ENCODE measurements at regions not wholly inside any gene's neighbourhood (a gene's known extent, or its start where the extent isn't known, plus 50 kb on each side); places are given as distances from the start of the nearest gene placed in this dataset.

DNA sequence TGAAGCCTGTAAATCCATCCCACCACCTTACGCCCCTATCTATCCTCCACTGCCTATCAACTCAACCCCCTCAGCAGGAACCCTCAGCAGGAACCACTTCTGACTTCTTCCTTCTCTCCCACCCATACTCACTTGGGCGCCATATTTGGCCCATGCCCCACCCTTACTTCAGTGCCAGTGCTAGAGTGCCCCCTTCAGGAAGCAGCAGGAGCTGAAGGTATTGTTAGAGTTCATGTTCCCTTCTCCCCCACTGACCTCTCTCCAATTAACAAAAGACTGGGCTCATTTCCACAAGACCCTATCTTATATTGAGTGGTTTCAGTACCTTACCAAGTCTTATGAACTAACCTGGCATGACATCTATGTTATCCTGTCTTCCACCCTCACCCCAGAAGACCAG lies 363.1 kb upstream of the SLIT2 start:
- no peak for DNase-seq (ENCODE audit: low read depth)

DNA sequence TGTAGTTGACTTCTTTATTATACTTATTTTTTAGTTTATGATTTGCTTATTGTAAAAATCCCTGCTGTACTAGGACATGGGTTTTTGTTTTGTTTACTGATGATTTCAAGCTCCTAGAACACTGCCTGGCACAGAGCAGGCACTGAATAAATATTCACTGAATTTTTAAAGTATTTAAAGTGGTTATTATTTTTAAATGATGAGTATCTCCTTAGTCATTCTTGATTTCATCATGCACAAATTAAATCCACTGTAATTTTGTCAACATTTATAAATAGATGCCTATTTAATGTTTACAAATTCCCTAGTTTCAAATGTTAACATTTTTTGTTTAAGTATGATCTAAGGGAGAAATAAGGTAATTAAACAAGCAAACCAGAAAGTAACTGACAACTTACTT lies 367.9 kb upstream of the SLIT2 start:
- DNase-seq (ENCODE audit: low read depth): no peak

DNA sequence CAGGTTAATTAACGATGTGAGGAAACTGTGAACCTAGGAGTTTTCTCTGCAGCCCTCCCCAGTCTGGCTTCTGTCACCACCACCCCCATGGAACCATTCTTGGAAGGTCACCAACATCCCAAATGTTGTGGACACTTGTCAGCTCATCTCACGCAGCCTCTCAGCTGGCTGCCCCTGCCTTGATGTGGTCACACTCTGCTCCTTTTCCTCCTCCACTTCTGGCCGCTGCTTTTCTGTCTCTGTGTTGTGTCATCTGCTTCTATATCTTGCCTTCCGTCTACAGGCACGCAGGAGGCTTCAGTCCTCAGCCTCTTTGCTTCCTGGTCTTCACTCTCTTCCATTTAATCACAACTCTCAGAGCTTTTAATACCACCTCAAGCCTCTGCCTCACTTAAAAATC lies 371.5 kb upstream of the SLIT2 start:
- no peak for DNase-seq (ENCODE audit: low read depth)

- DNase-seq (ENCODE audit: low read depth): no peak
Measured at GRCh38 chr4:19879330-19879729, 372.4 kb upstream of the SLIT2 start.

GRCh38 chr4:19857991-19858390 lies 393.7 kb upstream of the SLIT2 start:
- DNase-seq (ENCODE audit: low read depth): no peak

DNA sequence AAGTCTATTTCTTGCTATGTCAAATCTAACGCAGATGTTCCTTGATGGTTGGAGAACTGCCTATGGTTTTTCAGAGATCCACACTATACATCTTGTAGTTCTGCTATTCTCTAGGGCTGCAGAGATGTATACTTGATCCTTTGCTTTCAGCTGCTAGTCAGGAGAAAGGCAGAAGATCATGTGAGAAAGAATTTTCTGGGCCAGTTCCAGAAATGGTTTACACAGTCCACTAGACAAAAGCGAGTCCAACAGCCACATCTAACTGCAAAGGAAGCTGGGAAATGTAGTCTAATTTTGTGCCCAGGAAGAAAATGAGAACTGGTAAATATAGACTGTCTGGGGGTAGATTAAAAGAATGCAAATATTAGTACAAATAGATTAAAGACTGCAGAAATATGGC lies 394.3 kb upstream of the SLIT2 start:
- DNase-seq (ENCODE audit: low read depth): no peak

GRCh38 chr4:19850909-19851308 lies 400.8 kb upstream of the SLIT2 start:
- no peak for DNase-seq (ENCODE audit: low read depth)

GRCh38 chr4:19844446-19844845 lies 407.3 kb upstream of the SLIT2 start:
- DNase-seq (ENCODE audit: low read depth): no peak

DNA sequence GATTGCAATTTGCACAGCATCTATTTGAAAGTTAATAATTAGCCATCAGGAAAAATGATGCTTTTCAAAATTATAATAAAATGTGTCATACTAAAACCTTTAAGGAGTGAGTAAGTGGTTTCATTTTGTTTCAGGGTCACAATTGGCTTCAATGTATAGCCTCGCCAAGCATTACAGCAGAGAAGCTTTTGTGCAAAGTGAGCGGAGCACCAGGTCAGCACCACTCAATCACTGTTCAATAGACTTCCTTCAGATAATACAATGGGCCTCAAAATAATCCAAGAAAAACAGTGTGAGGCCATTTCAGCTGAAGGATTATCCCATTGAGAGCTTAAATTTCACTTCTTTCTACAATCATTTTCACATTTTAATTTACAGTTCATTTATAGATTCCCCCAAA lies 409.2 kb upstream of the SLIT2 start:
- no peak for DNase-seq (ENCODE audit: low read depth)

GRCh38 chr4:19838858-19839257 lies 412.8 kb upstream of the SLIT2 start:
- DNase-seq (ENCODE audit: low read depth): no peak

GRCh38 chr4:19835429-19835828 lies 416.3 kb upstream of the SLIT2 start:
- no peak for DNase-seq (ENCODE audit: low read depth)

GRCh38 chr4:19832411-19832810 lies 419.3 kb upstream of the SLIT2 start:
- no peak for DNase-seq (ENCODE audit: low read depth)

DNA sequence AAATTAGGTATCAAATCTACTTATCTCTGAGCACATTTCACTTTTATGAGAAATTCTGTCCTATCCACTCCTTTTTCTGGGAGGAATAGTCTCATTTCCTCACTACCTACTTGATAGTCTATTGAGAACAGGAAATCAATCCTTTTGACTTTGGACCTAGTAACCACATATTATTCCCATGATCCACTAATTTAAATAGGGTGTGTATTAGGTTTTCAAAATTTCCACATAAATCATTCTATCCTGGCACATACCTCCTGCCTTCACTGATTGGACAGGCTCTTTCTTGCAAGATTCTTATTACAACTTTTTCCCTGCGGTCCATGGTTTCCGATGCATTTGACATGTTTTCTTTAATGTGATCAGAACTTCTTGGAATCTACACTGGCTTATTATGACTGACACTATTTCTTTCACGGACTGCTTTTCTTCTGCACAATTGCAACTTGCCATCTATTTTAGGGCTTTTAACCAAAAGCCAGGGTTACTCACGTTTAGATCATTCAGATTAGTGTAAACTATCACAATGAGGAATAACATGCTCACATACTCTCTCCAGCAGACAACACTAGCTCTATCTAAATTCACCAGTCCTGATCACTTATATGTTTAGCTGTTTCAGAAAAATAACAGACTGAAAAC lies 419.9 kb upstream of the SLIT2 start:
- DNase-seq (ENCODE audit: low read depth): no peak

GRCh38 chr4:19829101-19829500 lies 422.6 kb upstream of the SLIT2 start:
- no peak for DNase-seq (ENCODE audit: low read depth)

- DNase-seq (ENCODE audit: low read depth): no peak
Measured at GRCh38 chr4:19823781-19824180, 427.9 kb upstream of the SLIT2 start.

- DNase-seq (ENCODE audit: low read depth): no peak
Measured at GRCh38 chr4:19819737-19820136, 432.0 kb upstream of the SLIT2 start.

DNA sequence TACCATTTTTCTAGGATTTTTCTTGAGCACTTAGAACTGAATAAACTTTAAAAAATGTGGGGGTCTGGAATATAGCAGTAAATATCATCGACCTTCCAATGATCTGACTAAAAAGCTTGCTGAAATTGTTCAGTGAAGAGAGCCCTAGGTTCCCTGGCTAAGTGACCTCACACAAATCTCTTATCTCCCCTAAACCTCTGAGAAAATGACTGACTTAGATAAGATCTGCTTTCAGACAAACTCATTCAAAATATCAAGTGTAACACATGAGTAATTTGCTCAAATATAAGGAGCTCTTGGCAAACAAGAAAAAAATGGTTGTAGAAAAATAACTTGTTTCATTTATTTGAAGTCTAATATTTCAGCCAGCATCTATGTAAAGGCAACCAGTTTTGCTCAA lies 441.7 kb upstream of the SLIT2 start:
- no peak for DNase-seq (ENCODE audit: low read depth)

- no peak for DNase-seq (ENCODE audit: low read depth)
Measured at GRCh38 chr4:19807505-19807904, 444.2 kb upstream of the SLIT2 start.

GRCh38 chr4:19806865-19807264 lies 444.8 kb upstream of the SLIT2 start:
- no peak for DNase-seq (ENCODE audit: low read depth)

GRCh38 chr4:19803406-19803805 lies 448.3 kb upstream of the SLIT2 start:
- DNase-seq (ENCODE audit: low read depth): no peak

DNA sequence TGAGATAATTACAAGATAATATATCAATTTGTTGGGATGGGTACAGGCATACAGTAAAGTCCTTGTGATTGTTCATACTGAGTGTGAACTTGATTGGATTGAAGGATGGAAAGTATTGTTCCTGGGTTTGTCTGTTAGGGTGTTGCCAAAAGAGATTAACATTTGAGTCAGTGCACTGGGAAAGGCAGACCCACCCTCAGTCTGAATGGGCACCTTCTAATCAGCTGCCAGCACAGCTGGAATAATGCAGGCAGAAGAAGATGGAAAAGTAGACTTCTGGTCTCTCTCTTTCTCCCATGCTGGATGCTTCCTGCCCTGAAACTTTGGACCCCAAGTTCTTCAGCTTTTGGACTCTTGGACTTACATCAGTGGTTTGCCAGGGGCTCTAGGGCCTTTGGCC lies 457.9 kb upstream of the SLIT2 start:
- no peak for DNase-seq (ENCODE audit: low read depth)

DNA sequence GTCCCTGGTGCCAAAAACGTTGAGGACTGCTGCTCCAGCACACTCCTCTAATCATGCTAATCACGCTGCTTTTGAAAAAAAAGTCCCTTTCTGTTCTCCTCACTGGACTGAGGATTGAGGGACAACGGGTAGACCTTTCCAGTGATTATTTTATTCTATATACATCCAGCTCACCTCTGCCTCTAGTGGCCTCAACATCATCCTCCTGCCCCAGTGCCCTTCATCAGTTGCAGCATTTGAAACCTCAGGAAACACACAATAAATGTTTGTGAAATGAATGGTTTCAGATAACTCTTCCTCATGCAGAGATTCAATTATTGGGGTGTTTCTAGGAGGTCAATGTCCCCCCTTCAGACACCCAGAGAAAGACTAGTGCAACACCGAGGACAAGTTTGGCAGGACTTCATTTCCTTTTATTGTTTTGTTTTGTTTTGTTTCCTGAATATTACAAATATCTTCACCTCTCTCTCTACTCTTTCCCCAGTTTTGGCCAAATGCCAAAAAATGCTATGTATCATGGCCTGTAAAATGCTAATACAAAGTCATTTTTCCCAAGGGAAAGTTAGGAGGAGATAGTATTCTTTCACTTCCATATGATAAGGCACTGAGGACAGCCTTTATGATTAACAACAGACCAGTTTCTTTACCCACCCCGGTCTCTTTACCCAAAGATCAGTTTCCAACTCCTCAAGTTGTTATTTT lies 460.1 kb upstream of the SLIT2 start:
- no peak for DNase-seq (ENCODE audit: low read depth)

DNA sequence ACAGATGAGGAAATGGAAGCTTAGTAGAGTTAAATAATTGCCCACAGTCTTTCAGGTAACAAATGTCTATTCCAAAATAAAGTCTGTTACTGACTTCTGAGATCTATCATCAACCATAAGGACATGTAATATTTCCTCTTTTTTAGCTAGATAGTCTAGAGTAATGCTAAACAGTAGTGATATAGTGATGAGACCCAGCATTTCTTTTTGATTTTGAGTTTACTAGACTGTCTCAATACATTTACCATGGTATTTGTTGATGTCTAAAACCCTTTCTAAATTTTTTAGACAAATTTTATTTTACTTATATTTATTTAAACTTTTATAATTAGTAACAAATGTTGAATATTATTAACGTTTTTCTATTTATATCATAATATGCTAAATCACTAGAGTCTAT lies 465.1 kb upstream of the SLIT2 start:
- DNase-seq (ENCODE audit: low read depth): no peak

DNA sequence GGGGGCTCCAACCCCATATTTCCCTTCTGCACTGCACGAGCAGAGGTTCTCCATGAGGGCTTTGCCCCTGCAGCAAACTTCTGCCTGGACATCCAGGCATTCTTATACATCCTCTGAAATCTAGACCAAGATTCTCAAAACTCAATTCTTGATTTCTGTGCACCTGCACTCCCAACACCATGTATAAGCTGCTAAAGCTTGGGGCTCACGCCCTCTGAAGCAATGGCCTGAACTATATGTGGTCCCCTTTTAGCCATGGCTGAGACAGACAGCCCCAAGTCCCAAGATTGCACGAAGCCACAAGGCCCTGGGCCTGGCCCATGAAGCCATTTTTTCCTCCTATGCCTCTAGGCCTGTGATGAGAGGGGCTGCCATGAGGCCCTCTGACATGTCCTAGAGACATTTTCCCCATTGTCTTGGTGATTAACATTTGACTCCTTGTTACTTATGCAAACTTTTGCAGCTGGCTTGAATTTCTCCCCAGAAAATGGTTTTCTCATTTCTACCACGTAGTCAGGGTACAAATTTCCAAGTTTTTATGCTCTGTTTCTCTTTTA lies 468.0 kb upstream of the SLIT2 start:
- DNase-seq (ENCODE audit: low read depth): no peak

Measured in stimulated activated CD8-positive, alpha-beta memory T cell treated with anti-CD3 and anti-CD28 coated beads, Interleukin-15, amount 100 ng/mL, for 1 hour (primary cell).